Glutamatergic neuron (in vitro differentiated cells): ENCODE measurements at regions not wholly inside any gene's neighbourhood (a gene's known extent, or its start where the extent isn't known, plus 50 kb on each side); places are given as distances from the start of the nearest gene placed in this dataset.

Experiments used
- DNase-seq: peaks from one replicate; pipeline ENCODE4 v3.0.0; 2022
- H3K27ac Mint-ChIP-seq: one replicate; pipeline ENCODE4 v1.8.0; 2020; ENCODE audit warnings: mild to moderate bottlenecking, mixed read lengths, inconsistent platforms; ENCODE audit not compliant: unreplicated experiment
- H3K27me3 Mint-ChIP-seq: one replicate; pipeline ENCODE4 v1.8.0; 2020; ENCODE audit warnings: mild to moderate bottlenecking, moderate library complexity, mixed read lengths, inconsistent platforms; ENCODE audit not compliant: unreplicated experiment
- H3K36me3 Mint-ChIP-seq: one replicate; pipeline ENCODE4 v1.8.0; 2020; ENCODE audit warnings: mild to moderate bottlenecking, mixed read lengths, inconsistent platforms; ENCODE audit not compliant: unreplicated experiment
- H3K4me1 Mint-ChIP-seq: one replicate; pipeline ENCODE4 v1.8.0; 2020; ENCODE audit warnings: mild to moderate bottlenecking, low read depth, mixed read lengths, inconsistent platforms; ENCODE audit not compliant: unreplicated experiment
- H3K4me3 Mint-ChIP-seq: one replicate; pipeline ENCODE4 v1.8.0; 2020; ENCODE audit warnings: mild to moderate bottlenecking, mixed read lengths, inconsistent platforms; ENCODE audit not compliant: unreplicated experiment
- H3K9me3 Mint-ChIP-seq: one replicate; pipeline ENCODE4 v1.8.0; 2020; ENCODE audit warnings: mild to moderate bottlenecking, moderate library complexity, mixed read lengths, inconsistent platforms; ENCODE audit not compliant: unreplicated experiment
- TF ChIP-seq, protein P1 (sequence below): fragments of 200-600 bp; sonication (generic); IDR thresholded peaks from one replicate; pipeline ENCODE4 v1.5.0; 2021; ENCODE audit not compliant: partially characterized antibody, unreplicated experiment

DNA sequence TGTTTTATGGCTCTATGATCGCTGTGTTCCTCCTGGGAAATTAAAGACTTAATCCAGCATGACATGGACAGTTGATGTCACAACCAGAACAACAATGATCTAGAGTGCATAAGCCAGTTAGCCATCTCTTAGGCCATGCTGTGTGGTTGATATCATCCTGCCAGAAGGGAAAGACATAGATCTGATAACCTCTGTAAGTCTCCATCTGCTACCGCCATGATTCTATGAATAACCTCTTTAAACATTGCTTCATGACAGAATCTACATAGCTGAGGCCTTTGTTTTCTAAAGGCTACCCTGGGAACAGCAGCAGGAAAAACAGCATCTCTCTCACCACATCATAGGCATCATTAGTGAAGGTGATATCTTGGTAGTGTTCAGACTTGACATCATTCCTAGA is 117.6 kb upstream of the PHACTR1 start:
- TF ChIP-seq, protein P1, sequence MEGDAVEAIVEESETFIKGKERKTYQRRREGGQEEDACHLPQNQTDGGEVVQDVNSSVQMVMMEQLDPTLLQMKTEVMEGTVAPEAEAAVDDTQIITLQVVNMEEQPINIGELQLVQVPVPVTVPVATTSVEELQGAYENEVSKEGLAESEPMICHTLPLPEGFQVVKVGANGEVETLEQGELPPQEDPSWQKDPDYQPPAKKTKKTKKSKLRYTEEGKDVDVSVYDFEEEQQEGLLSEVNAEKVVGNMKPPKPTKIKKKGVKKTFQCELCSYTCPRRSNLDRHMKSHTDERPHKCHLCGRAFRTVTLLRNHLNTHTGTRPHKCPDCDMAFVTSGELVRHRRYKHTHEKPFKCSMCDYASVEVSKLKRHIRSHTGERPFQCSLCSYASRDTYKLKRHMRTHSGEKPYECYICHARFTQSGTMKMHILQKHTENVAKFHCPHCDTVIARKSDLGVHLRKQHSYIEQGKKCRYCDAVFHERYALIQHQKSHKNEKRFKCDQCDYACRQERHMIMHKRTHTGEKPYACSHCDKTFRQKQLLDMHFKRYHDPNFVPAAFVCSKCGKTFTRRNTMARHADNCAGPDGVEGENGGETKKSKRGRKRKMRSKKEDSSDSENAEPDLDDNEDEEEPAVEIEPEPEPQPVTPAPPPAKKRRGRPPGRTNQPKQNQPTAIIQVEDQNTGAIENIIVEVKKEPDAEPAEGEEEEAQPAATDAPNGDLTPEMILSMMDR: no peak
- Mint-ChIP-seq H3K4me1 (peaks cover 27% of the 10 kb centered on the region), H3K27ac (no peak overlapping the region), H3K9me3 (no peaks in the 10 kb centered on the region), H3K27me3 (no peaks in the 10 kb centered on the region), H3K4me3 (no peak overlapping the region), H3K36me3 (no peaks in the 10 kb centered on the region)
- DNase-seq: no peak

DNA sequence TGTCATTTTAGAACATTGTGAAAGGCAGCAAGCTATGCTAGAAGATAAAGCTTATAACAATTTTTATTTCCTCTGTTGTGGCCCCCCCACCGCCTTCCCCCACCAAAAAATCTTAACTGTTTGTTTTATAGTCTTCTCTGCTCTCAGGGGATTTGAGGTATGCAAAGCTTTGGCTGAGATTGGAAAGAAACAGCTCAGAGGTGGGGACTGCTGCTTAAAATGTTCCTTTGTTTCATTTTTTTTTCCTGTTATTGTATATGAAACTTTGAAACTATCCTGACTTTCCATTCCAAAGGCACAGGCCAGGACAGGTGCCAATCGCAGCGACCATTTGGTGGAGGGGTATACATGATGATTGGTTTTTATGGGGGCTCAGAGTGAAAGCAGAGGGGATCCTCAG is 114.7 kb upstream of the PHACTR1 start:
- TF ChIP-seq, protein P1: no peak
- Mint-ChIP-seq H3K27ac (no peak overlapping the region), H3K27me3 (no peaks in the 10 kb centered on the region), H3K9me3 (no peaks in the 10 kb centered on the region), H3K4me3 (no peak overlapping the region), H3K36me3 (no peaks in the 10 kb centered on the region), H3K4me1 (peaks cover 14% of the 10 kb centered on the region)
- no peak for DNase-seq

DNA sequence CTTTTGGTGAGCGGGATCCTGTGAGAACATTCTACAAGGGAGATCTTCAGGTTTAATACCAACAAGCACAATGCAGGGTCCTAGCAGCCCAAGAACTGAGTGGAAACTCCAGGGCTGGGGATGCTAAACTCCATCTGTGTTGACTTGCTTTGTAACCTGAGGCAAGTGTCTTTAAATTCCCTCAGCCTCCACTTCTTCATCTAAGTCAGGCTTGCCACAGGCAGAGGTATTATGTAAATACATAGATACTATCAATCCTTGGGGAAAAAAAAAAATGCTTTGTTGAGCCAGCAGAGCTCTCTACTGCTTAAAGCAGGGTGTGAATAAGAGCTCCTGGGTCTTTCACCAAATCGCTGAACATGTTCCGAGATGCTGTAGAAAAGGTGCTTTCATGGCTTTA is 114.2 kb upstream of the PHACTR1 start:
- no peak overlapping the region for H3K4me3 Mint-ChIP-seq
- TF ChIP-seq, protein P1: no peak
- H3K9me3 Mint-ChIP-seq: no peaks in the 10 kb centered on the region
- H3K36me3 Mint-ChIP-seq: no peaks in the 10 kb centered on the region
- H3K27ac Mint-ChIP-seq: no peak overlapping the region
- H3K4me1 Mint-ChIP-seq: peaks cover 14% of the 10 kb centered on the region
- H3K27me3 Mint-ChIP-seq: no peaks in the 10 kb centered on the region
- no peak for DNase-seq

DNA sequence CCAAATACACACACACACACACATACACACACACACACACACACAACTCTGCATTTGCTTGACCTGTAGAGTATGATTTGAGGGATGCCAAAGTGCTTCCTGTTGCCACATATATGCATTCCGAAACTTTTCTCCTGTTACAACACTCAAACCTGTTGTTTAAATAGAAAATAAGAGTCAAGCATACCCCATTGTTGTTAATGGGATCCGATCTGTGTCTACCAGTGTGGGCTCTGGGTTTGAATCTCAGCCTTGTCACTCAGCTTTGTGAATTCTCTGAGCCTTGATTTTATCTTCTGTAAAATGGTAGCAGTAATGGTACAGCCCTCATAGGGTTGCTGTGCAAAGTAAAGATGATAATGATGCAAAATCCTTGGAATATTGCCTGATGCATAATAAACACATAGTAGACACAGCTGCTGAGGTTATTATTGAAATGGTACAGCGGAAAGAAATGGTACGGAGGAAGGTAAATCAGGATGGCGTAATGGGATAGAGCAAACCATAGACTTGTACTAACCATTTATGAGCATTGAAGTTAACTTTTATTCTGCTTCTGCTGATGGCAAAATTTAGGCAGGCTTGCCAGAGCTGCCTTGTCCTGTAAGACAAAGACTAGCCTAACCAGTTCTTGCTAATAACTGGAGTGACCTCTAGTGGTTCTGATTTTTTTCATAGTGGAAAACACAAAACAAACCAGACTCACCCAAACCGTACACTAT is 113.5 kb upstream of the PHACTR1 start:
- TF ChIP-seq, protein P1: peak; percentile 46
- Mint-ChIP-seq H3K36me3 (no peaks in the 10 kb centered on the region), H3K27ac (no peak overlapping the region), H3K27me3 (no peaks in the 10 kb centered on the region), H3K4me1 (peaks cover 14% of the 10 kb centered on the region), H3K4me3 (no peak overlapping the region), H3K9me3 (no peaks in the 10 kb centered on the region)
- no peak for DNase-seq

DNA sequence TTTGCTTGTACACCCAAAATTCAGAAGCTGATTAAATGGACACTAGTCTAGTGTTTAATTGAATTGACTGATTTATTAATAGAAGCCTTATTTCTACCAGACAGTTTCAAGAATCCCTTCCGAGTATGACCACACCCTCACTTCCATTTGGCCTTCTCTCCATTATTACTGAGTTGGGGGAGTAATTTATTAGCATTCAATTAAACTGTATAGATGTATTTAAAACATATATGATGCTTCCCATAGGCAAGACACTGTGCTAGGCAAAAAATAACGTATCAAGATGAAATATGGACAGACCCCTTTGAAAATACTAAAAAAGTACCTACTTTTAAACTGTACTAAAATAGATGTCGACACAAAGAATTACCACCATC is 112.9 kb upstream of the PHACTR1 start:
- TF ChIP-seq, protein P1: no peak
- H3K4me3 Mint-ChIP-seq: no peak overlapping the region
- DNase-seq: no peak
- no peak overlapping the region for H3K27ac Mint-ChIP-seq
- no peaks in the 10 kb centered on the region for H3K36me3 Mint-ChIP-seq
- no peaks in the 10 kb centered on the region for H3K9me3 Mint-ChIP-seq
- no peaks in the 10 kb centered on the region for H3K27me3 Mint-ChIP-seq
- H3K4me1 Mint-ChIP-seq: peaks cover 14% of the 10 kb centered on the region
